Mucosa of descending colon (tissue), 3 donors: ENCODE measurements at regions not wholly inside any gene's neighbourhood (a gene's known extent, or its start where the extent isn't known, plus 50 kb on each side); places are given as distances from the start of the nearest gene placed in this dataset.

Experiments used
- ATAC-seq: fragments of 200-7000 bp; cut with Tn5 transposase; one replicate; pipeline ENCODE4 v1.9.1; 2020; ENCODE audit warnings: mild to moderate bottlenecking, moderate library complexity
- DNase-seq, 3 donors: peaks; one replicate each; pipeline ENCODE4 v3.0.0-alpha.2; 2020
- H3K36me3 ChIP-seq: fragments of 200-600 bp; one replicate; pipeline ENCODE4 v1.8.0; 2021; ENCODE audit warnings: low read depth, mild to moderate bottlenecking
- H3K4me1 ChIP-seq: fragments of 200-600 bp; one replicate; pipeline ENCODE4 v1.8.0; 2021; ENCODE audit warnings: low read depth, mild to moderate bottlenecking
- H3K4me3 ChIP-seq: fragments of 200-600 bp; one replicate; pipeline ENCODE4 v1.8.0; 2021; ENCODE audit warnings: mild to moderate bottlenecking
- H3K9me3 ChIP-seq: fragments of 200-600 bp; one replicate; pipeline ENCODE4 v1.8.0; 2021; ENCODE audit warnings: mild to moderate bottlenecking
- CTCF ChIP-seq: fragments of 200-600 bp; IDR thresholded peaks from one replicate; pipeline ENCODE4 v1.8.0; 2022; ENCODE audit warnings: antibody characterized with exemption, mild to moderate bottlenecking
- intact Hi-C, 2 donors: fragments of 100-400 bp; cut with DNase I in 1 of 2; cut with micrococcal nuclease in 1 of 2; formaldehyde crosslinking; loops; one replicate each; pipeline versions ENCODE4 v1.11.0 to v1.11.1; 2022; cut with DNase I, micrococcal nuclease
- donor health status: DM: no; HTN: no; CAD: no; lungs with moderate emphysema.
- donor health status: DM: no; HTN: no; CAD: no.
- donor health status: DM: no; HTN: yes; CAD: no.

GRCh38 chr2:211114826-211115455 is 558.5 kb downstream of the CPS1 start:
- DNase-seq: no peak
- H3K9me3 ChIP-seq: no peaks in the 10 kb centered on the region
- H3K4me3 ChIP-seq: no peak overlapping the region
- no peaks in the 10 kb centered on the region for H3K4me1 ChIP-seq
- no peaks in the 10 kb centered on the region for H3K36me3 ChIP-seq
- intact Hi-C loops: no loop called here
- TF ChIP-seq CTCF: no peak
- no peak for ATAC-seq

- intact Hi-C loops: no loop called here
- H3K36me3 ChIP-seq: no peaks in the 10 kb centered on the region
- no peaks in the 10 kb centered on the region for H3K4me1 ChIP-seq
- H3K4me3 ChIP-seq: no peak overlapping the region
- TF ChIP-seq CTCF: no peak
- DNase-seq (no peak), ATAC-seq (no peak)
- H3K9me3 ChIP-seq: no peaks in the 10 kb centered on the region
Measured at GRCh38 chr2:211117026-211117425, 560.6 kb downstream of the CPS1 start.

- Histone ChIP-seq H3K4me3 (no peak overlapping the region), H3K36me3 (no peaks in the 10 kb centered on the region), H3K9me3 (no peaks in the 10 kb centered on the region), H3K4me1 (no peaks in the 10 kb centered on the region)
- intact Hi-C loops: no loop called here
- no peak for ATAC-seq
- TF ChIP-seq CTCF: no peak
- DNase-seq: no peak
Measured at GRCh38 chr2:211126256-211126655, 569.9 kb downstream of the CPS1 start.

GRCh38 chr2:211127501-211127900 is 571.1 kb downstream of the CPS1 start:
- Histone ChIP-seq H3K9me3 (no peaks in the 10 kb centered on the region), H3K36me3 (no peaks in the 10 kb centered on the region), H3K4me1 (no peaks in the 10 kb centered on the region), H3K4me3 (no peak overlapping the region)
- DNase-seq (no peak), ATAC-seq (no peak)
- TF ChIP-seq CTCF: no peak
- intact Hi-C loops: no loop called here

- H3K9me3 ChIP-seq: no peaks in the 10 kb centered on the region
- no peak for ATAC-seq
- intact Hi-C loops: no loop called here
- H3K36me3 ChIP-seq: no peaks in the 10 kb centered on the region
- no peak for TF ChIP-seq CTCF
- no peak overlapping the region for H3K4me3 ChIP-seq
- no peaks in the 10 kb centered on the region for H3K4me1 ChIP-seq
- DNase-seq: no peak
Measured at GRCh38 chr2:211128287-211128686, 571.9 kb downstream of the CPS1 start.

- no peak for TF ChIP-seq CTCF
- ATAC-seq: no peak
Measured at GRCh38 chr2:211129798-211130197, 573.4 kb downstream of the CPS1 start.

More at GRCh38 chr2:211129798-211130197, 573.4 kb downstream of the CPS1 start:
- DNase-seq: no peak
- Histone ChIP-seq H3K9me3 (no peaks in the 10 kb centered on the region), H3K4me3 (no peak overlapping the region), H3K4me1 (no peaks in the 10 kb centered on the region), H3K36me3 (no peaks in the 10 kb centered on the region)
- intact Hi-C loops: no loop called here
